GM21515 (cell line): ENCODE measurements at regions not wholly inside any gene's neighbourhood (a gene's known extent, or its start where the extent isn't known, plus 50 kb on each side); places are given as distances from the start of the nearest gene placed in this dataset.
"Not testable (repeated sequence)": the region's sequence is repeated elsewhere in the genome, so short reads cannot be mapped to it uniquely, and the experiment has no call there.

ENCODE experiments used
- ATAC-seq: cut with Tn5 transposase; IDR thresholded peaks from one replicate; pipeline ENCODE4 v1.9.1; 2021; ENCODE audit not compliant: unreplicated experiment

- no peak for ATAC-seq
Observed at GRCh38 chr9:102514541-102514940, 480.6 kb upstream of the CYLC2 start.

GRCh38 chr9:102507044-102507687 lies 488.0 kb upstream of the CYLC2 start:
- ATAC-seq: no peak

- no peak for ATAC-seq
Observed at GRCh38 chr9:102506406-102506805, 488.7 kb upstream of the CYLC2 start.

GRCh38 chr9:102499468-102499867 lies 495.7 kb upstream of the CYLC2 start:
- ATAC-seq: no peak

DNA sequence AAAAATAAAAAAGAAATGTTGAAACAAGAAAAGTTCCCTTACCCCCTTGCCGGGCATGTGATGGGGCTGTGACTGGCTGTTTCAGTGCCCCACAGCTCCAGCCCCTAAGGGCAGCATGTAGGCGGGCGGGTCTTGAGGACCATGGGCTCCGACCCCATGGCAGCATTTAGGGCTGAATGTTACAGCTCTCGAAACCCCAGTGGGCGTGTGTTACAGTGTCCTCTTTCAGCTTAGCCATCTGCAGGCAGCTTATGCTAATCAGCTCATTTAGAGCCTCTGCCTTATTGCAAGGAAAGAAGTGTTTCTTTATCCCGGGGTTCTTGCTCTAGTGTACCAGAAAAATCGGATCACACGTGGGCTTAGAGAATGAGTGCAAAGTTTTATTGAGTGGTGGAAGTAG lies 497.4 kb upstream of the CYLC2 start:
- no peak for ATAC-seq

DNA sequence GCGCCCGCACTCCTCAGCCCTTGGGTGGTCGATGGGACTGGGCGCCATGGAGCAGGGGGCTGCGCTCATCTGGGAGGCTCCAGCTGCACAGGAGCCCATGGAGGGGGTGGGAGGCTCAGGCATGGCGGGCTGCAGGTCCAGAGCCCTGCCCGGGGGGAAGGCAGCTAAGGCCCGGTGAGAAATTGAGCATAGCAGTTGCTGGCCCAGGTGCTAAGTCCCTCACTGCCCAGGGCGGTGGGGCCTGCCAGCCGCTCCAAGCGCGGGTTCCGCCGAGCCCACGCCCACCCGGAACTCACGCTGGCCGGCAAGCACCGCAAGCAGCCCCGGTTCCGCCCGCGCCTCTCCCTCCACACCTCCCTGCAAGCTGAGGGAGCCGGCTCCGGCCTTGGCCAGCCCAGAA lies 508.2 kb upstream of the CYLC2 start:
- not testable (repeated sequence) for ATAC-seq

DNA sequence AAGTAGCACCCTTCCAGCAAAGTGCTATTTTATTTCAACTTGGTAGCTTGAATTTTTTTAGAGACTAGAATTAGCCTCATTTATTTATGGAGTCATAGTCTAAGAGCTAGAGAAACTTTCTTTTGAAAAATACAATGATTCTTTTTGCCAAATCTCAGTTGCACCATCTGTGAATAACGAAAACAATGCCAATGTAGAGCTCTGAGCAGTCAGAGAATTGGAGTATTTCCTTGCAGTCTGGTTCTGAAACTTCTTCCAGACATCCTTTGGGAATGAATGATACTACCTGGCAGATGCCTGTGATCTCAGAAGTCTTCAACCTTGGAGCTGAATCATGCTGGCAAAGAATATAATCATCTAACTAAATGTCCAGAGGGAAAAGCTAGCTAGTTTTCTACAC lies 511.5 kb upstream of the CYLC2 start:
- ATAC-seq: no peak

DNA sequence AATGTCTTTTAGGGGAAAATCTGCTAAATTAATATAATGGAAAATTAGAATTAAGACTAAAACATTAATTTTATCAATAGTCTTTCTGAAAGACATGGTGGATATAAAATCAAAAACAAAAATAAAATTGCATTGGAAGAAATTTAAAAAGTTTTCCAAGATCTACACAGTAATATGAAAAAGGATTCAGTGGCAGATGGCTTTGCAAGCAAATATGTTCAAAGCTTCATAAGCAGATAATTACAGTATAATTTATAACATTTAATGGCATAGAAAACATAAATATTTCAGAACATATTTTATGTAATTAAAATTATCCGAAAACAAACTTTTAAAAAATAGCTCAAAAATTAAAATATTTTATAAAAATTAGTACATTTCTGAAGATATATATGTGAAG lies 512.4 kb upstream of the CYLC2 start:
- ATAC-seq: no peak

DNA sequence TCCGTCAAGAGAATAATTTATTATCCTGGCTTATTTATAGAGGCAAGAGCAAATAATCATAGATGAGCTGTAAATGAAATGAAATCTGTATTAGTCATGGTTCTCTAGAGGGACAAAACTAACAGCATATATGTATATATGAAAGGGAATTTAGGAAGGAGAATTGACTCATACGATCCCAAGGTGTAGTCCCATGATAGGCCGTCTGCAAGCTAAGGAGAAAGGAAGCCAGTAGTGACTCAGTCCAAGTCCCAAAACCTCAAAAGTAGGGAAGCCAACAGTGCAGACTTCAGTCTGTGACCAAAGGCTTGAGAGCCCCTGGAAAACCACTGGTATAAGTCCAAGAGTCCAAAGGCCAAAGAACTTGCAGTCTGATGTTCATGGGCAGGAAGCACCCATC lies 515.9 kb upstream of the CYLC2 start:
- no peak for ATAC-seq

- no peak for ATAC-seq
Observed at GRCh38 chr9:102474357-102474756, 520.8 kb upstream of the CYLC2 start.

- not testable (repeated sequence) for ATAC-seq
Observed at GRCh38 chr9:102469430-102469829, 525.7 kb upstream of the CYLC2 start.

GRCh38 chr9:102461156-102461819 lies 533.8 kb upstream of the CYLC2 start:
- ATAC-seq: no peak

DNA sequence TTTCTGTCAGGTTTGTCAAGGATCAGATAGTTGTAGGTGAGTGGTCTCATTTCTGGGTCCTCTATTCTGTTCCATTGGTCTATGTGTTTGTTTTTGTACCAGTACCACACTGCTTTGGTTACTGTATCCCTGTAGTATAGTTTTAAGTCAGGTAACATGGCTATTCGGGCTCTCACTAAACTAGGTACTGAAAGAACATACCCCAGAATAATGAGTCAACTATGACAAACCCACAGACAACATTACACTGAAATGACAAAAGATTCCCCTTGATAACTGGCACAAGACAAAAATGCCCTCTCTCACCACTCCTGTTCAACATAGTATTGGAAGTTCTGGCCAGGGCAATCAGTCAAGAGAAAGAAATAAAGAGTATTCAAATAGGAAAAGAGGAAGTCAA lies 535.3 kb upstream of the CYLC2 start:
- ATAC-seq: no peak

GRCh38 chr9:102456562-102456961 lies 538.6 kb upstream of the CYLC2 start:
- ATAC-seq: no peak

- ATAC-seq: no peak
Observed at GRCh38 chr9:102445906-102446305, 549.2 kb upstream of the CYLC2 start.

DNA sequence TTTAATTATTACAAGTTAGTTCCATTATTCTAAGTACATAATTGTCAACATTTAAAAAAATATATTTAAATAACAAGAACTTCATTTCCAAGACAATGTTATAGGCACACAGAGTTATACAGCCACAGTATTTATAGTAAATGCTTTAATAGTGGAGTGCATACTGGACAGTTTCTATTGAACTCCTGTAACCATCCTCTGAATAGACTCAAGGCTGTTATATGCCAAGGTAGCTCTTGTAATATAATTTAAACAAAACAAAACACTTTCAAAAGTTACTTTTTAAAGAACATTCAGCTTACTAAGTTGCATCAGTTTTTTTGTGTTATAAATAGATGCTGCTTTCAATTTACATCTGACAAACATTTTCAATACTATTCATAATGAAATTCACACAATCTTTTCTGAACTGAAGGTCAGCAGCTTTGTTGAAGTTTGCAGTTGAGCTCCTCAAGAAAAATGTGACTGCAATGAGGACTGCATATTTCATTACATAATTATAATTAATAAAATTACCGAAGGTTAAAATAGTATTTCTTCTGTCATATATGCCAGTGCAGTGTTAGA lies 549.9 kb upstream of the CYLC2 start:
- no peak for ATAC-seq

DNA sequence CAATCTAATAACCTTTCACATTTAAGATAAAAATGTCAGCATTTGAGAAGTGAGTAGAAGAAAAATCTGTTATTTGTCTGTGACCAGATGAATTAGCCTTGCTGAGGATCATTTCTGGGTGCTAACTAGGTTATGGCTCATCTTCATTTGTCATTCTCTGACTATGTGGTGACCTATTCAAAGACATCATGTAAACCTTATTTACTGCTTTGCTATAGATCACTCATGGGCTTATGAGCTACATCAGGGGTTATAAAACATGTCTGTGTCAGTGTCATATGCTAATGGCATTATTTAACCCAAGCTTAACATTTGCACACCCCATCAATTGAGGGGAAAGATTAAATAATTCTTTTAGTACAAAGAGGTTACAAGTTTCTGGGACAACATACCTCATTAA lies 555.5 kb upstream of the CYLC2 start:
- no peak for ATAC-seq

DNA sequence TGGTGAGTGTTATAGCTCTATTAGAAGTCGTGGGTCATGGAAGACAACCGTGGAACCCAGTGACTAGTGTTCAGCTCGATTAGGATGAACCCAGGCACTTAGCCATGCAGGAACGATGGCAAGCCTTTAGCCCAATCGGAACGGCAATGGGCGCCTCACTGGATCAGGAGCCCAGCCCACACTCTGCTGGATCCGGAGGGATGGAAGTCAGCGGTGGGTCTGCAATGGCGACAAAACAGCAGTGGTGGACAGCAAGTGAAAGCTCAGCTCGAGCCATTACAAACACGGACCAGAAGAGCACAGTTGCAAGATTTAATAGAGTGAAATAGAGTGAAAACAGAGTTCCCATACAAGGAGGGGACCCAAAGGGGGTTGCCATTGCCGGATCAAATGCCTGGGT lies 558.5 kb upstream of the CYLC2 start:
- ATAC-seq: not testable (repeated sequence)

GRCh38 chr9:102435427-102435826 lies 559.7 kb upstream of the CYLC2 start:
- ATAC-seq: no peak

- ATAC-seq: no peak
Observed at GRCh38 chr9:102434545-102434944, 560.6 kb upstream of the CYLC2 start.

DNA sequence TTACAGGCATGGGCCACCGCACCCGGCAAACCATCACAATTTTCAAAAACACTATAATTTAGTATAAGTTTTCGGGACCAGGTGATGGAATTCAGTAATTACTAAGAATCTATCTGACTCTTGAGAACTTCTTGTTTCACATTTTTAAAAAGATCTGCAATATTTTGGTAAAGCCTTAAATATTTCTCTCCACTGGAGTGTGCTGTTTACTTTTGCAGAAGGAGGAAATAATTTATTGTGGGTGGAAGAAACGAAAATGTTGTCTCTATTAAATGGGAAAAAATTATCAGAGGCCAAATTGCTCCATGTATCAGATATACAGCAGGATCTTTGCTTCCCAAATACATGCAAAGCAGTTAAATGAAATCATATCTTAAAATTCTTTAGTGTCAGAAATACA lies 566.8 kb upstream of the CYLC2 start:
- ATAC-seq: no peak

DNA sequence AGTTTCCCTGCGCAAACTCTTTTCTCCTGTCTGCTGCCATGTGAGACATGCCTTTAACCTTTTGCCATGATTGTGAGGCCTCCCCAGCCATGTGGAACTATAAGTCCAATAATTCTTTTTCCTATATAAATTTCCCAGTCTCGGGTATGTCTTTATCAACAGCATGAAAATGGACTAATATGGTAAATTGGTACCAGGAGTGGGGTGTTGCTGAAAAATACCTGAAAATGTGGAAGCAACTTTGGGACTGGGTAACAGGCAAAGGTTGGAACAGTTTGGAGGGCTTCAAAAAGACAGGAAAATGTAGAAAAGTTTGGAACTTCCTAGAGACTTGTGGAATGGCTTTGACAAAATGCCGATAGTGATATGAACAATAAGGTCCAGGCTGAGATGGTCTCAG lies 578.9 kb upstream of the CYLC2 start:
- not testable (repeated sequence) for ATAC-seq
